GM18861 (cell line): ENCODE measurements at regions not wholly inside any gene's neighbourhood (a gene's known extent, or its start where the extent isn't known, plus 50 kb on each side); places are given as distances from the start of the nearest gene placed in this dataset.

ENCODE experiments used
- ATAC-seq: cut with Tn5 transposase; IDR thresholded peaks from one replicate; pipeline ENCODE4 v1.9.1; 2021; ENCODE audit not compliant: unreplicated experiment

DNA sequence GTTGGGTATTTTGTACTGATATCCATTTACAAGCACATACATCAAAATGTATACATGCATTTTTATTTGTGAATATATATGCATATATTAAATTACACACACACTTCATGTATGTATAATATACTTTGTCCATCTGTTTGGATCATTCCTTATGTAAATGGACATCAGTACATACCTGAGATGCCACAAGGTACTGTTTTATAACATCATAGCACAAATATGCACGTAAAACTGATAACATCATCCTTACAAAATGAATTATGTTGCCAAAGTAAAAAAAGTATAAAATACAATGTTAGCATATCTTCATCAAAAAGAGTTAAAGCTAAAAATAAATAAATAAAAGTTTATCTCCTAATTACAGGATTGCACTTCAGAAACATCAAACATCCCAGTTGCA lies 634.8 kb upstream of the UBE2E2 start:
- ATAC-seq, result no peak

DNA sequence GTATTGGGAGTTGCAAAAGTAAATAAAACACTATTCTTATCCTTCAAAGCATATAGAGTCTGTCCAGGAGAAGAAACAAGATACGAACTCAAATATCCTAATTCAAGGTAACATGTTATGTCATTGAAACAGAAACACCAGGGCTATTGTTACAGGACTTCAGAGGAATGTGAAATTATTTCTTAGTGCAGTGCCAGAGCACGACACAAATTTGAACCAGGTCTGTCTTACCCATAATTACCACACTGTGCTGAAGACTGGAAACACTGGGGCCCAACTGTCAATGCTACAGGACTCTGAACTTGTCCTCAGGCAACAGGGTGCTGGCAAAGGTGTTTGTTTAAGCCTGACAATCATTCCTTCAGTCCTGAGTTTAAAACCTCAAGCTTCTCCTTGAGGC lies 633.6 kb upstream of the UBE2E2 start:
- ATAC-seq, result no peak

DNA sequence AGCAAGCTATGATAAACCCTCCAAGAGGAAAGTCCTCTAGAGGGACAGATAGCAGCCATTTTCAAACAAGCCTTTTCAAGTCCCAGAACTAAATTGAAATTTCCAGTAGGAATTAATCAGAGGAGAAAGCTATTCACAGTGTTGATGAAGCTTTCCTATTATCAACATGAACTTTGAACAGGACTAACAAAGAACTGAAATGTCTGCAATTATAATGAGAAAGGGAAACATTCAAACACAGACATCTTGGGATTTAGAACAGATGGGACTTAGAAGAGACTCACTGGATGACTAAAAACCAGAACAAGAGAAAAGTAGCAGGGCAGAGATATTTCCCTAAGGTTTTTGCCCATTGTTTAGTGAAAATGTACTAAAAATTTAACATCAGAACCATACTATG lies 622.1 kb upstream of the UBE2E2 start:
- no peak for ATAC-seq

DNA sequence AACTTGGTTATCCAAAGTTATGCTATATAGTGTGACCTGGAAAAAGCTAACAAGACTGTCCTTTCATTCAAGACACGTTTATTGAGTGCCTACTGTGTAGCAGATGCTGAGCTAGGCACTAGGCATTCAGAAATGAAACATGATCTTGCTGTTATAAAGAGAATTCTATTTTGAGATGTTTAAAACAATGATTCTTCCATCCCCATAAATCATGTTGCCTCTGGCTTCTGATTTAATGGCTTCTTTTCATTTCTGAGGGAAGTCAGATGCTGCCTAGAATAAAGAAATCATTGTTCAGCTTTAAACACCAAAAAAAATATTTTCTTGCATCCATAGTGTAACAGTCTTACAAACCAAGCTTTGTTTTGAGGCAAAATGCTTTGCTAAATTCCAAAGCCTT lies 620.9 kb upstream of the UBE2E2 start:
- no peak for ATAC-seq

DNA sequence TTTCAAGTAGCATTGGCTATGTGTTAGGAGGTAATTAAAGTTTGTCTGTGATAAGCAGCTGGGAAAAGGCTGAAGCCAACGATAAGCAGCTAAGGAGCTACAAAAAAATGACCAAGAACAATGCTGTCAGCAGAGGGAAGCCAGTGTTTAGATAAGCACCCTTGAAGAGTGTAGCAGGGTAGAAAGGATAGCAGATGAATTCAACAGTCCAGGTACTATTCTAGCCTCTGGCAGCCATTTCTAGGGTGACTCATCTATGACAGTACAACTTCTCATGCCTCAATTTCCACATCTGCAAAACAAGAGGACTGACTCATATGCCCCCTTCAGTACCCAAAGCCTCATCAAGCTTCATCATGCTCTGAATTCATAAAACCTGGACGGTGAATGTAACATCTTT lies 617.6 kb upstream of the UBE2E2 start:
- ATAC-seq, result no peak

DNA sequence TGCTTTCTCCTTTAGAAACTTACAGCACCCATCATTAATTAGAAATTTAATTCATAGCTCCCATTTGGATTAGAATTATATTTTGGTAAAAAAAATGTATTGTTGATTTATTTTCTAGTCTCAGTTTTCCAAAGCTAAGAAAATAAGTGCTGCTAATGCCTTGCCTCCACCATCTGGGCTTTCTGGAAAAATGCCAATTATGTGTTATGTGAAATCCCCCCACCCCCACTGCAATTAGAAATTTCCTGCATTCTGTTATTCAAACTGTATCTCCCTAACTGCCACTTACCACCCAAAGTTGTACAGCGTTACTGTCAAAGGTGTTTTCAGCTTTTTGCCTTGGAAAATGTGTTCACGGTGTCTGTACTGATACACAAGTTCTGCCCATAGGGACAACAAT lies 617.2 kb upstream of the UBE2E2 start:
- no peak for ATAC-seq

DNA sequence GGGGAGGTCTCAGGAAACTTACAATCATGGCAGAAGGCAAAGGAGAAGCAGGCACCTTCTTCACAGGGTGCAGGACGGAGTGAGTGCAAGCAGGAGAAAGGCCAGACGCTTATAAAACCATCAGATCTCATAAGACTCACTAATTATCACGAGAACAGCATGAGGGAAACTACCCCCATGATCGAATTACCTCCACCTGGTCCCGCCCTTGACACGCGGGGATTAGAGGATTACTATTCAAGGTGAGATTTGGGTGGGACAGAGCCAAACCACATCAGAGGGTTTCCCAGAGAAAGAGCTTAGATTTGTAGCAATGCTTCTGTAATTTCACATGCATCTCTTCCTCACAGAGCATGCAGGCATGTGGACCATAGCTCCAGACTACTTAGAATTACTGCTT lies 615.7 kb upstream of the UBE2E2 start:
- ATAC-seq, result no peak

DNA sequence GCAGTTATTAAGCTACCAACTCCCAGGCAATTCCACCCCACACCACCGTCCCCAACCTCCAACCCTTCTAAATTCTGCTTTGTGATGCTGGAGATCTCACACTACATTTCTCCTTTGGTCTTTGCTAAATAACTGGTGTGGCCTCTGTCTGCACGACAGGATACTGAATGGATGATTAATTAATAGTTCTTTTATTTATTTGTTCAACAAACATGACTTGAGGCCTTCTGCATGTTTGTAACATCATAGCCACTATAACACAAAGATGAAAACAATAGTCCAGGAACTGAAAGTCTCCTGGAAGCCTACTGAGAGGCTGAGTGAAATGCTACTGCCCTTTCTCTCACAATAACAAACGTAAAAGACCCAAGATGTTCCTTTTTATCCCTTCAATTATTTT lies 609.5 kb upstream of the UBE2E2 start:
- ATAC-seq, result no peak

DNA sequence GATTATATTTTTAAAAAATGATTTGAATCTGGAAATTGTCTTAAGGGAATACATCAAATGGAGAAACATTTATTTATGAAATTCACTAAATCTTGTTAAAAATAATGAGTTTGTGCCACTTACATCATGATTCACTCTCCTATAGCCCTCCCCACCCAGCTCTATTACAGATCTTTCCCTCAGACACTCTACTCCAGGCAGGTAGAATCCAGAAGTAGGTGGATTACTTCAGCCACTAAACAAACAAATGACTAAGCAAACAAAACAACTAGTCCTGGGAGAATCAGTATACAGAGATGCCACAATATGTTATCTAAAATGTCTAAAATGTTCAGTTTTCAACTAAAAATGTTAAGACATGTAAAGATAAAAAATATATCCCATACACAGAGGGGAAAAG lies 608.1 kb upstream of the UBE2E2 start:
- ATAC-seq, result no peak

DNA sequence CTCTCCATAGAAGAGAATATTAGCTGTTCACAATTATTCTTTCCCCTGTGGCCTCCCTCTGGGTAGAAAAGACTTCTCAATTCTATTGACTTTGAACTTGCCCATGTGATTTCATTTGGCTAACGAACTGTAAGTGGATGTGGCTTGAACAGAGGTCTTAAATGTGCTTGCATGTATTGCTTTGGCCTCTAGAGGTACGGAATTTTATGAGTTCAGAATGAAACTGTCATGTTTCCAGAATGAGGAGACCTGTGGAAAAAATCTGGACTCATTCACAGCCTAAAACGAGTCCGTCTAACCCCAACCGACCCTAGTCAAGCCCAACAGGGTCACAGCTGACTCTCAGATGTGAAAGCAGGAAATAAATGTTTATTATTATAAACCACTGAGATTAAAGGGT lies 596.7 kb upstream of the UBE2E2 start:
- no peak for ATAC-seq

DNA sequence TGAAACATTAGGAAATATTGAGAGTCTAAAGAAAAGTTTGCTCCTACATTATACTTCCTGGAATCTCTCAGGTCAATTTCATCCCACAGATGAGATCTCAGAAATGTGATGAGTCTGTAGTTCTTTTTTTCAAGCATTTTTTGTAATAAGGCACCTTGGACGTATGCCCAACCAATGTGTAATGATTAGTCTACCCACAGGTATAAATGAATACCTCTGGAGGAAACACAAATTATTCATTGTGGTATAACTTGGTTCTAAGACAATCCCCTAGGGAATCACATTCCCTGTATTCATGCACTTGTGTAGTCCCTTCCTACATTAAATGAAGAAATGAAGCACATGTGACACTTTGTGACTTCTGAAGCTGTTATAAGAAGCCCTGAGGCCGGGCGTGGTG lies 596.2 kb upstream of the UBE2E2 start:
- no peak for ATAC-seq

DNA sequence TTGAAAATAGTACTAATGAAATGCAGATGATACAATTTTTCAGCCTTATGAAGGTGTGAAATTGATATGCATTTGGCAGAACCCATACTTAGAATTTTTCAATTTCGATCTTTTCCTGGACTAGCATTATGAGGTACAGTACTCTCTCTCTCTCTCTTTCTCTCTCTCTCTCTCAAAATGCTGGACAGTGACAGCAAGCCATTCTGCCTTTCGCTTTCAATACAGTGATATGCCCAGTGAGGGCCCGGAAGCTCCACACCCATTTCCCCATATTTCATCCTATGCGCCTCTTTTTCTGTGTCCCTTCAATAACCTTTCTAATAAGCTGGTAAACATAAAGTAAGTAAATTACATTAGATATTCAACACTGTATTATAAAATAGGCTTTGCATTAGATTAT lies 595.0 kb upstream of the UBE2E2 start:
- no peak for ATAC-seq

DNA sequence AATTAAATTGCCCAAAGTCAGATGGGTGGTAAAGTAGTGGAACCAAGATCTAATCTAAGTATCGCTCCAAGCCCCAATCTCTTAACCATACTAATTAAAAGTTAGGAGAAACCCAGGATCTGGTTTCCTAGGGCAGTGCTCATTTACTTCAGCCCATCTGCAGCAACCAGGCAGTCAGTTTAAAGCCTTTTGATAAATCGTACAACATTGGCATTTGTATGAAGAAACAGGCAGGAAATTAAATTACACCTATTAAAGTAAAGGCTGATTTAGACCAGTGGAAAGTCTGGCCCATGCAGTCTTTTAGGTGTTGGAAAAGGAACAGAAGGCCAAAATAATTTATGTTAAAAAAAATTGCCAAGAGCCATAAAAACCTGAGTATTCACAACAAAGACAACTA lies 594.4 kb upstream of the UBE2E2 start:
- ATAC-seq, result no peak

DNA sequence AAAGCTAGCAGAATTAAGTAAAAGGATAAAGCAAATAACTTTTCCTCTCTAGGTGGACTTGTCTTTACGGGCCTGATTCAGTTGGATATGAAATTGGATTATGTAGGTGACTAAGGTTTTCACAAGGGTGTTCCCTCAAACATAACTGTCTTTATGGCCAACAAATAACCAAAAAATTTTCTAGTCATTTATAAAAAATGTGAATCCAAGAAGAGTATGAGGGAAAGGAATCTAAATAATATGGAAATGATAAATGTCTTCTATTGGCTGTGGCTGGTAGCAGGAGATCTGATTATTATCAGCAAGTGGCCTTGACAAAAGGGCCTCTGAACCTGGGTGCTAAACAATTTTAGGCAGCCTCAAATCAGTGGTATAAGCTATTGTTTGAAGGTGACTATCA lies 594.0 kb upstream of the UBE2E2 start:
- no peak for ATAC-seq

DNA sequence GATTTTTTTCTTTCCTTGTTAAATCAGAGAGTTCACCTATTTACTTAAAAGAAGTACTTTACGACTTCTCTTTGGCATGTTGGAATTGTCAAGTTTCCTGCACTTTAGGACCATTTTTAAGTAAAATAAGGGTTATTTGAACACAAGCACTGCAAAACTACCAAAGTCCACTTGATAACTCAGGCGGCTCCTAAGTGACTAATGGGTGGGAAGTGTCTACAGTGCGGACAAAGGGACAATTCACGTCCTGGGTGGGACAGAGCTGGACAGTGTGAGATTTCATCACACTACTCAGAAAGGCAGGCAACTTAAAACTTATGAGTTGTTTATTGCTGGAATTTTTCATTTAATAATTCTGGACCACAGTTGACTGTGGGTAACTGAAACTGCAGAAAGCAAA lies 590.2 kb upstream of the UBE2E2 start:
- no peak for ATAC-seq

DNA sequence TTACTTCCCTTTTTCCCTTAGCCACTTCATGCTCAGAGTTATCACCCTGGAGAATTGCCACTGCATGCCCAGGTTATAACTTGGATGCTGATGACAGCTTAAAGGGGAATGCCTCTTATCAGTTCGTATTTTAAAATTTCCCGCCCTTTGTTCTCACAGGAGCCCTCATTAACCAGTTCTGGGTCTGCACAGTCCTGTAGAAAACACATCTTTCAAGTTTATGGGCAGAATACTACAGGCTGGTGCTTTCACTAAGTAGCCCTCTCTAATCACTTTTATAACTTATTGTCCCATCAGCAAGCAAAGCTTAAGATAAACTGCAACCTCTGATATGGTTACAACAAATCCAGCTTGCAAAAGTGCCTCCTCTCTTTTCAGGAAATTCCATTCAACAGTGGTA lies 587.3 kb upstream of the UBE2E2 start:
- ATAC-seq, result no peak

DNA sequence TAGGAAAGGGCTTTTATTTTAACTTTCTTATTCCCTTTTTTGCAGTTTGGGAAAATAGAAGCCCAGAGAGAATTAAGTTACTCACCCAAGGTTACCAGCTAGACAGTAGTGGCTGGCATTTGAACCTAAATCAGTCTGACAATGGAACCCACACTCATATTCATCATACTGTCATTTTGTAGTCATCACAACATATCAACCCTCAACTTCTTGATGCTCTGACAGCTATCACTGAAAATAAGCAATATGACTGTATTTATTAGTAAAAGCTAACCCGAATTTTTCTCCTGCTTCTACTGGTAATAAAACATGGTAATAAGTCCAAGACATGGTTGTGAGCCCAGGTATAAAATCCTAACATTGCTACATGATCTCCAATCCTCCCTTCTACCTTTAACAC lies 585.8 kb upstream of the UBE2E2 start:
- ATAC-seq, result no peak

DNA sequence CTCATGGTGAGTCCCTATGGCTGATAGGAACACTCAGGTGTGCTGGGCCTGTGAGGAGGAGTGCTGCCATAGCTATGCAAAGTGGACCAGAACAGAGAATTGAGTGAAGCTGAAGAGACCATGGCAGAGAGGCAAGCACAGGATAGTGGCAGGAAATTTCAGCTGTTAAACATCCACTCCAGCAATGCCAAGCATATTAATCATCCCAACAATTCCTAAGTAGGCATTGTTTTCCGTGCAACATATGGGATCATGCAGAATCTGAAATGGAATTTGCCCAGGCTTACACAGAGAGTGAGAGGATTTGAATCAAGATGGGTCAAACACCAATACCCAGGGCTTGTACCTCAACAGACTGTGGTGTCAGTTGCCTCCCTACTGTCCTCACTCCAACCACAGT lies 582.6 kb upstream of the UBE2E2 start:
- ATAC-seq, result no peak

DNA sequence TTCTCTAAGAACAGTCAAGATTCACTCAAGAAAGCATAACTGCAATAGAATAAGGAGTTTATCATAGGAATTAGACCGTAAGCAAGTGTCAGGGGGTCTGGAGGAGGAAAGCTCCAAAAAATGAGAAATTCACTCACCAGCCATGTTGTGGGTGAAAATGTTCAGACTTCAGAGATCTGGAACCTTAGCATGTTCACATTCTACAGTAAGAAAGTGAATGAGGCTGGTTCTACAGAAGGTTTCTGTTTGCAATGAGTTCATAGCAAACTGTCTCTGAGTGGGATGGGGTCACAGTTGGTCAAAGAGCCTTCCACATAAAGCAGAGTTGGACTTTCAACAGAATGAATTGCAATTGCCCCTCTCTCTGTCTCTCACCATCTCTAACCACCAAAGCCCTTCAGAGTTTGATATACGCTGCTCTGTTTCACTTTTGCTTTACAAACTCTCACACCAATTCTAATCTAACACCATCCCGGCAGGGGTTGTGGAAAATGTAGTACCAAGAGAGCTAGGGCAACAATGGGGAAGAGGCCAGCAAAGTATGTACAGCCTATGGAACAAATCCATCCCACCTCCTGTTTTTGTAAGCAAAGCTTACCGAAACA lies 581.8 kb upstream of the UBE2E2 start:
- ATAC-seq, result no peak

DNA sequence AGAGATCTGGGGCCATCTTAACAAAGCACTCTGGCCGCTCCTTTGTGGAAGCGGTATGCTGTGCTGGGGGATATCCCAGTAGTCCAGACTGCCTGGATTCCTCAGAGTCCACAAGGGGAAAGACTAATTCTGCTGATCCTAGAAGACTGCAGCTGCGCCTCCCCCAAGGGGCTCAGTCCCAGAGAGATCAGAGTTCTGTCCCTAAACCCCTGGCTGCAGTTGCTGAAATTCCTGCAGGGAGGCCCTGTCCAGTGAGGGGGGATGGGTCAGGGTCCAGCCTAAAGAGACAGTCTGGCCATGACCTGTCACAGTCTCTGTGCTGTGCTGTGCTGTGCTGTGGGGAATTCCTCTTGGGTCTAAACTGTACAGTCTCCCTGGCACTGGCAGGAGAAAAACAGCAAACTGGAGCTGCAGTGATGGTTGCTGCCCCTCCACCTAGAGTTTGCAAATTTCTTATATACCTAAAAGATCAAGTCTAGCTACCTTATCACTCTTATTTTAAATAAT lies 575.1 kb upstream of the UBE2E2 start:
- no peak for ATAC-seq

DNA sequence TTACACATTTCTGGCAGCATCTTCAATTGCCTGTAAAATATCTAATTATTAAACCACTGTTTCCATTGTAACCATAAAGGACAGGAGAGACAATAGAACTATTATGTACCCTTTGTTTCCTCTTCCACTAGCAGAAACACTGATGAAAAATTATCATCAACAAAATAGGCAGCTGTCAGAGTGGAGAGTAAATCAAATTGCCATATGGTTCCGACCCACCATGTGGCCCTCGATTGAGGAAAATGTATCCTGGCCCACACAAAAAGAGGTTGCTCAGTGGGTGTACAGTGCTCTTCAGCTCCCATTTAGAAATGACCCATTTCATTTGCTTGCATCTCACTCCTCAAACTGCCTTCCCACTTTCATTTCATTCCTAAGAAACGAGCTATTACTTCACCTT lies 570.6 kb upstream of the UBE2E2 start:
- no peak for ATAC-seq

DNA sequence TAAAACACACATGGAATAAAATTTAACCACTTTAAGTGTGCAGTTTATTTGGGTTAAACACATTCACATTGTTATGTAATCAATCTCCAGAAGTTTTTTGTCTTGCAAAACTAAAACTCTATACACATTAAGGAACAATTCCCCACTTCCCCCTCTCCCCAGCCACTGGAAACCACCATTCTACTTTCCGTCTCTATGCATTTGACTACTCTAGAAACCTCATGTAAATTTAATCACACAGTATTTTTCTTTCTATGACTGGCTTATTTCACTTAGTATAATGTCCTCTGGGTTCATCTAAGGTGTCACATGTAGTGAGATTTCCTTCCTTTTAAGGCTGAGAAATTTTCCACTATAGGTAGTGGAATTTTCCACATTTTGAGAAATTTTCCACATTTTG lies 568.7 kb upstream of the UBE2E2 start:
- ATAC-seq, result no peak

DNA sequence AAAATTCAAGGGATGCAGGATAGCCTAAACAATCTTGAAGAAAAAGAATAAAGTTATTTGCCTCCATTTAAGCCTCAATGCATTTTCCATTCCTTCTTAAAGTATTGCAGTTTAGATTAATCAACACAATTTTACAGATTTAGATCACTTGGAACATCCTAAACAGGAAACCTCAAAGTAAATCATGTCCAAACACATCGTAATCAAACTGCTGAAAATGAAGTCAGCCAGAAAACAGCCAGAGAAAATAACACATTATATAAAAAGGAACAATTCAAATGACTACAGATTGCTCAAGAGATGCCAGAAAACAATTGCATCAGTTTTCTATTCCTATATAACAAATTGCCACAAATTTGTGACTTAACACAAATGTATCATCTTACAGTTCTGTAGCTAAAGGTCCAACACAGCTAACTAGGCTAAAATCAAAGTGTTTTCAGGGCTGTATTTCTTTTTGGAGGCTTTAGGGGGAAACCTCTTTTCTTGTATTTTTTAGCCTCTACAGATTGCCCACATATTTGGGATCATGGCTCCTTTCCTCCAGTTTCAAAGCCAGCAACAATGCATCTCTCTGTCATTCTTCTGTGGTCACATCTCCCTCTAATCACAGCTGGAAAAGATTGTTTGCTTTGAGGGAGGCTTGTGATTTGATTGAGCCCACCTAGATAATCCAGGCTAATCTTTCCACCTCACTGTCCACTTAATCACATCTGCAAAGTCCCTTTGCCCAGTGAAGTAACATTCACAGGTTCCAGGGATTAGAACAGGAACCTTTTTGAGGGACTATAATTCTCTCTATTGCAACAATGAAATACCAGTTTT lies 543.3 kb upstream of the UBE2E2 start:
- ATAC-seq, result no peak
